ENCODE measurements at regions not wholly inside any gene's neighbourhood (a gene's known extent, or its start where the extent isn't known, plus 50 kb on each side); places are given as distances from the start of the nearest gene placed in this dataset.

DNA sequence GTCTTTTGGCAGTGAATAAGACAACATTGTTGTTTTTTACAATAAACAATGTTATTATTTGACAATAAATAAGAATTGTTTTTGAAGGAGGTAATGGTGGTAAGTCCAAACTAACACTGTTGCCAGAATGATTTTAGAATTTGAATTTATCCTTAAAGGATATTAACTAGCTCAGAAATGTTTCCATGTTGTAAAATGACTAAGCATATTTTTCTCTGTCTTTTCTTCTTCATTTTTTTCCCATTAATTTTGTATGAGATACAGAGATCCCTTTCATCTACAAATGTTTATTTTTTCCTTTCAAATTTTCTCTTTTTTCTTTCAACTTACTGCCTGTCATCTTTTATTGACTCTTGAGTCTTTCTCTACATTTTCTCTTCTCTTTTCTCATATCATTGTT is 66.5 kb upstream of the DOCK10 start:
- H3K4me3 ChIP-seq (ENCODE audit: low read length), result no peak overlapping the region
- DNase-seq (ENCODE audit: low read depth, low spot score), result no peak

DNA sequence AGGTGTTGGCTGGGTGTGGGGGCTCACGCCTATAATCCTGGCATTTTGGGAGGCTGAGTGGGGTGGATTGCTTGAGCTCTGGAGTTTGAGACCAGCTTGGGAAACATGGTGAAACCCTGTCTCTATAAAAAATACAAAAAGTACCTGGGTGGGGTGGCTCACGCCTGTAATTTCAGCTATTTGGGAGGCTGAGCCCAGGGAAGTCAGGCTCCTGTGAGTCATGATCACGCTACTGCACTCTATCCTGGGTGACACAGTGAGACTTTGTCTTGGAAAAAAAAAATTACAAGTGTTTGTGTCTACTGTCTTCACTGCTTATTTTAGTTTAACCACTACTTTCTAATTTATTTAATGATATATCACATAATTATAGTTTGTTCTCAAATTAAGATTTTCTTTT is 62.7 kb upstream of the DOCK10 start:
- no peak overlapping the region for H3K4me3 ChIP-seq (ENCODE audit: low read length)
- no peak for DNase-seq (ENCODE audit: low read depth, low spot score)

DNA sequence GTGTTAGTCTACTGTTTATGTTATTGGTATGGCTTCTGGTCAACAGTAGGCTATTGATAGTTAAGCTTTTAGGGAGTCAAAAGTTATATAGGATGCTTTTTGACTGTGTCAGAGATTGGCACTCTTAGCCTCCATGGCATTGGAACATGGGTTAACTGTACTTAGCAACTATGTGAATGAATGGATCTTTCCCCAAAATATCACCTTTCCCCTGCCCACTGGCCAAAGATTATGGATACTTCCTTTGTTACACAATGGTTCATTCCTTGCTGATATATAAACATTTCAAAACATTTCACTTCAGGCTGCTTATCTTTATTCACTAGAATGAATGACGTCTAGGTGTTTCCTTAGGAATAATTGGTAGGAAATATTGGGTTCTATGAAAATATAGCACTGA is 62.1 kb upstream of the DOCK10 start:
- DNase-seq (ENCODE audit: low read depth, low spot score), result no peak
- H3K4me3 ChIP-seq (ENCODE audit: low read length), result no peak overlapping the region

DNA sequence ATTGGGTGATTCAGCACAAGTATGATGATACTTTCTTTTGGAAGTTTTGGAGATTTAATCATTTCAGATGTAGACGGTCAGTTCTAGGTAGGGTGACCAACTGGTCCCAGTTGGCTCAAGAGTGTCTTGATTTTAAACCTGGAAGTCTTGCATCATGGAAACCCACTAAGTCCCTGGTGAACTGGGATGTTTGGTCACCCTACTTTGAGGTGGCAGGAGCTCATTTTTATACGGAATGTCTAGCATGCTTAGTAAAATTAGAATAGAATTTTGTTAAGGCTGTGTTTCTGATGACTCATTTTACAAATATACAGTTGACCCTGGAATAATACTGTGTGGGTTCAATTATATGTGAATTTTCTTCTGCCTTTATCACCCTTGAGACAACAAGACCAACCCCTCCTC is 61.5 kb upstream of the DOCK10 start:
- H3K4me3 ChIP-seq (ENCODE audit: low read length), result no peak overlapping the region
- DNase-seq (ENCODE audit: low read depth, low spot score), result no peak

DNA sequence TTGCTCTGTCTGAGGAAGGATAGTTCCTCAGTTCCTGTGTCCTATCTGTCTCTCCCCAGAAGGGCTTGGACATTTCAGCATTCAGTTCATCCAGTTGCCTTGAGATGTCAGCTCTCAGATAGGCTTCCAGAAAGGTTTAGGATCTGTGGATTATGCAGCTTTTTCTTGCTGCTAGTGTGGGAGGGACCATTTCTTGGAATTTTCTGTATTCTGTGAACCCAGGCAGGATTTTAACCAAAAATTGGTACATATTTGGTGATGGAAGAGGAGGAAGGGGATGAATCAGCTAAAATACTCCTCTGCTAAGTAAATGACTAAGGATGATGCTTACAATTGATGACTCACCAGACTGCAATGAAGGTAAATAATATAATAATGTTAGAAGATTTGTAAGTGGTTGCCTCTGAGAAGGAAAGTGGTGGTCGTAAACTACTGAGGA is 58.6 kb upstream of the DOCK10 start:
- DNase-seq (ENCODE audit: low read depth, low spot score), result no peak
- no peak overlapping the region for H3K4me3 ChIP-seq (ENCODE audit: low read length)

DNA sequence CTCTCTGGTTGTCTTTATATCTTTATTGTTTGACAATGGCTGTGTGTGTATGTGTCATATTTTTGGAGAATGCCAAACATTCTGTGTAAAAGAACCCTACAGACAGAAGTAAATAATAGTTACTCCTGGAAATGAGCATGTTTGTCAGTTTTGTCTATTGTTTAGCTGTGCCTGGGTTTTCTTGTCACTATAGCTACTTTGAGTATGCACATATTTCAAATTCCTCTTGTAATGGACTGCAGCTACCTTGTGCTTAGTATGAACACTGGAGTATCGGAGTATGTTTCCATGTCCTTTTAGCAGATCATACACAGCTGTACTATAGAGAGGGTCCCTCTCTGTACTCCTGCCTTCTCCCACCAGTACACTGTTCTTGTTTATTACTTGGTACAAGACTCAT is 58.0 kb upstream of the DOCK10 start:
- DNase-seq (ENCODE audit: low read depth, low spot score), result no peak

DNA sequence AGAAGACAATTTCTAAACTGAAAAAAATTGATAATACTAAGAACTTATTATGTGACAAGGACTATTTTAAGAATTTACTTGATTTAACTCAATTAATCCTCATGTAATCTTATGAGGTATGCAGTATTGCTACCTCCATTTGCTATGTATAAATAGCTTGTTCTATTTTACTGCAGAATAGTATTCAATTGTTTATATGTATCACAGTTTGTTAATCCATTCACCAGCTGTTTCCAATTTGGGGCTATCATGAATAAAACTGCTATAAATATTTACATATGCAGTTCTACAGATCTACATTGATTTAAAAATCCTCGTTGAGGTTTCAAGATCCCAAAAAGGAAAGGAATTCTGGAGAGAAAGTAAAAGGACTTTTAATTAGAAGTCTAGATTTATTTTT is 54.8 kb upstream of the DOCK10 start:
- DNase-seq (ENCODE audit: low read depth, low spot score), result no peak
- no peak overlapping the region for H3K4me3 ChIP-seq (ENCODE audit: low read length)

More for the DNA sequence above, 58.0 kb upstream of the DOCK10 start:
- H3K4me3 ChIP-seq (ENCODE audit: low read length), result no peak overlapping the region

Measured in Jurkat, Clone E6-1 (cell line).